ENCODE measurements at regions not wholly inside any gene's neighbourhood (a gene's known extent, or its start where the extent isn't known, plus 50 kb on each side); places are given as distances from the start of the nearest gene placed in this dataset.
"Not testable (repeated sequence)": the region's sequence is repeated elsewhere in the genome, so short reads cannot be mapped to it uniquely, and the experiment has no call there.

- Histone ChIP-seq H3K4me1 (no peaks in the 10 kb centered on the region), H3K27me3 (no peaks in the 10 kb centered on the region), H3K36me3 (no peaks in the 10 kb centered on the region), H3K9me3 (no peaks in the 10 kb centered on the region), H3K4me3 (replicated peaks in 1 of 3) (no peak overlapping the region), H3K27ac (no peak overlapping the region)
- intact Hi-C loops (cut with DNase I), result no loop called here
- WGBS, 2 donors, result 87 to 91% methylated on average over 2 of the region's 2 CpGs
- no peak for DNase-seq
- TF ChIP-seq POLR2A (IDR thresholded peaks at IDR 0.05), result no peak
Measured at GRCh38 chr13:69040898-69041297, 1066.7 kb upstream of the ATXN8OS start.

- intact Hi-C loops (cut with DNase I), result no loop called here
- Histone ChIP-seq H3K9me3 (no peaks in the 10 kb centered on the region), H3K27me3 (no peaks in the 10 kb centered on the region), H3K4me1 (no peaks in the 10 kb centered on the region), H3K27ac (no peak overlapping the region), H3K36me3 (no peaks in the 10 kb centered on the region), H3K4me3 (replicated peaks in 1 of 3) (no peak overlapping the region)
- no peak for DNase-seq
- TF ChIP-seq POLR2A (IDR thresholded peaks at IDR 0.05) (no peak), CTCF (IDR thresholded peaks at IDR 0.05) (no peak)
- WGBS, 2 donors, result 86 to 99% methylated on average over 3 of the region's 3 CpGs
Measured at GRCh38 chr13:69035771-69036170, 1071.9 kb upstream of the ATXN8OS start.

- no peak for DNase-seq
- no peak overlapping the region for H3K4me3 ChIP-seq (replicated peaks in 1 of 3)
- no peaks in the 10 kb centered on the region for H3K27me3 ChIP-seq
- H3K9me3 ChIP-seq, result no peaks in the 10 kb centered on the region
- H3K27ac ChIP-seq, result no peak overlapping the region
- no peak for TF ChIP-seq CTCF (IDR thresholded peaks at IDR 0.05)
- TF ChIP-seq POLR2A (IDR thresholded peaks at IDR 0.05), result no peak
- H3K36me3 ChIP-seq, result no peaks in the 10 kb centered on the region
- no peaks in the 10 kb centered on the region for H3K4me1 ChIP-seq
- intact Hi-C loops (cut with DNase I), result no loop called here
Measured at GRCh38 chr13:69028936-69029335, 1078.7 kb upstream of the ATXN8OS start.

GRCh38 chr13:69020120-69020519 is 1087.5 kb upstream of the ATXN8OS start:
- intact Hi-C loops (cut with DNase I), result no loop called here
- no peaks in the 10 kb centered on the region for H3K27me3 ChIP-seq
- no peak overlapping the region for H3K27ac ChIP-seq
- no peak overlapping the region for H3K4me3 ChIP-seq (replicated peaks in 1 of 3)
- H3K9me3 ChIP-seq, result no peaks in the 10 kb centered on the region
- H3K36me3 ChIP-seq, result no peaks in the 10 kb centered on the region
- H3K4me1 ChIP-seq, result no peaks in the 10 kb centered on the region
- no peak for DNase-seq
- TF ChIP-seq CTCF (IDR thresholded peaks at IDR 0.05), result no peak
- TF ChIP-seq POLR2A (IDR thresholded peaks at IDR 0.05), result no peak

- H3K4me3 ChIP-seq (replicated peaks in 1 of 3); H3K27ac ChIP-seq; H3K9me3 ChIP-seq; H3K36me3 ChIP-seq; intact Hi-C loops (cut with DNase I); DNase-seq; H3K27me3 ChIP-seq; H3K4me1 ChIP-seq: not testable (repeated sequence)
- 74 to 77% methylated on average over 9 of the region's 9 CpGs for WGBS, 2 donors
Measured at GRCh38 chr13:69018173-69018572, 1089.5 kb upstream of the ATXN8OS start.

GRCh38 chr13:69010789-69011188 is 1096.8 kb upstream of the ATXN8OS start:
- H3K36me3 ChIP-seq, result no peaks in the 10 kb centered on the region
- no peaks in the 10 kb centered on the region for H3K4me1 ChIP-seq
- DNase-seq, result no peak
- no peak for TF ChIP-seq POLR2A (IDR thresholded peaks at IDR 0.05)
- TF ChIP-seq CTCF (IDR thresholded peaks at IDR 0.05), result no peak
- intact Hi-C loops (cut with DNase I), result no loop called here
- no peaks in the 10 kb centered on the region for H3K27me3 ChIP-seq
- no peak overlapping the region for H3K4me3 ChIP-seq (replicated peaks in 1 of 3)
- WGBS, 2 donors, result 83 to 86% methylated on average over 3 of the region's 3 CpGs
- no peak overlapping the region for H3K27ac ChIP-seq
- no peaks in the 10 kb centered on the region for H3K9me3 ChIP-seq
